Liver (tissue), 8 donors: ENCODE measurements at regions not wholly inside any gene's neighbourhood (a gene's known extent, or its start where the extent isn't known, plus 50 kb on each side); places are given as distances from the start of the nearest gene placed in this dataset.

Experiments used
- DNase-seq: peaks from one replicate; pipeline ENCODE4 v3.0.0-alpha.2; 2017; ENCODE audit warnings: low spot score
- H3K27ac ChIP-seq, 2 donors: one replicate each; pipeline ENCODE4 v1.7.0; 2013; ENCODE audit warnings: inconsistent platforms in 2 of 2, low read length in 2 of 2, control low read depth in 1 of 2, low read depth in 1 of 2, mild to moderate bottlenecking in 1 of 2
- H3K27me3 ChIP-seq, 4 donors: one replicate each; pipeline versions ENCODE4 v1.6.1 to v1.7.0; 2013; ENCODE audit warnings: low read length in 3 of 4, inconsistent platforms in 1 of 4, mild to moderate bottlenecking in 1 of 4, moderate library complexity in 1 of 4; ENCODE audit not compliant: control insufficient read depth in 4 of 4, insufficient read depth in 4 of 4
- H3K36me3 ChIP-seq, 4 donors: one replicate each; pipeline versions ENCODE4 v1.6.1 to v1.7.0; 2013; ENCODE audit warnings: low read length in 3 of 4, mild to moderate bottlenecking in 3 of 4, low read depth in 1 of 4, moderate library complexity in 1 of 4; ENCODE audit not compliant: control insufficient read depth in 4 of 4, insufficient read depth in 3 of 4
- H3K4me1 ChIP-seq, 4 donors: one replicate each; pipeline versions ENCODE4 v1.6.1 to v1.7.0; 2013; ENCODE audit warnings: low read length in 3 of 4, mild to moderate bottlenecking in 3 of 4, moderate library complexity in 1 of 4; ENCODE audit not compliant: control insufficient read depth in 4 of 4, insufficient read depth in 4 of 4
- H3K4me3 ChIP-seq, 3 donors: one replicate each; pipeline versions ENCODE4 v1.6.1 to v1.7.0; 2013; ENCODE audit warnings: low read length in 3 of 3, control low read depth in 1 of 3, low read depth in 1 of 3, mild to moderate bottlenecking in 1 of 3
- H3K9ac ChIP-seq, 2 donors: one replicate each; pipeline ENCODE4 v1.7.0; 2013; ENCODE audit warnings: low read length in 2 of 2, mild to moderate bottlenecking in 2 of 2, moderate library complexity in 2 of 2, control low read depth in 1 of 2, low read depth in 1 of 2
- H3K9me3 ChIP-seq, 4 donors: one replicate each; pipeline versions ENCODE4 v1.6.1 to v1.7.0; 2013; ENCODE audit warnings: low read length in 3 of 4; ENCODE audit not compliant: control insufficient read depth in 4 of 4
- FOXA1 ChIP-seq: IDR thresholded peaks from 2 replicates; pipeline ENCODE4 v1.6.1; 2016; ENCODE audit warnings: antibody characterized with exemption
- FOXA2 ChIP-seq: IDR thresholded peaks from 2 replicates; pipeline ENCODE4 v1.6.1; 2016; ENCODE audit warnings: antibody characterized with exemption
- GABPA ChIP-seq, 2 donors: IDR thresholded peaks in 1 of 2; conservative IDR thresholded peaks in 1 of 2; 2 replicates each; pipeline ENCODE4 v1.6.1; 2016; ENCODE audit warnings: antibody characterized with exemption in 2 of 2, mild to moderate bottlenecking in 1 of 2, moderate library complexity in 1 of 2
- HNF4A ChIP-seq, 2 donors: conservative IDR thresholded peaks; 2 replicates each; pipeline ENCODE4 v1.6.1; 2016; ENCODE audit warnings: antibody characterized with exemption in 2 of 2, mild to moderate bottlenecking in 2 of 2
- HNF4G ChIP-seq: IDR thresholded peaks from 2 replicates; pipeline ENCODE4 v1.6.1; 2016; ENCODE audit warnings: antibody characterized with exemption
- JUND ChIP-seq, 2 donors: IDR thresholded peaks; 2 replicates each; pipeline ENCODE4 v1.6.1; 2016; ENCODE audit warnings: antibody characterized with exemption in 2 of 2
- NR2F2 ChIP-seq: IDR thresholded peaks from 2 replicates; pipeline ENCODE4 v1.6.1; 2016; ENCODE audit warnings: antibody characterized with exemption
- RAD21 ChIP-seq, 2 donors: IDR thresholded peaks; 2 replicates each; pipeline ENCODE4 v1.6.1; 2016; ENCODE audit warnings: antibody characterized with exemption in 2 of 2, mild to moderate bottlenecking in 2 of 2
- RXRA ChIP-seq, 2 donors: IDR thresholded peaks; 2 replicates each; pipeline ENCODE4 v1.6.1; 2017 to 2018; ENCODE audit warnings: antibody characterized with exemption in 2 of 2, mild to moderate bottlenecking in 1 of 2
- SP1 ChIP-seq: IDR thresholded peaks from 2 replicates; pipeline ENCODE4 v1.6.1; 2018; ENCODE audit warnings: antibody characterized with exemption, mild to moderate bottlenecking
- TAF1 ChIP-seq: conservative IDR thresholded peaks from 2 replicates; pipeline ENCODE4 v1.6.1; 2016; ENCODE audit warnings: antibody characterized with exemption, mild to moderate bottlenecking
- YY1 ChIP-seq: IDR thresholded peaks from 2 replicates; pipeline ENCODE4 v1.6.1; 2016; ENCODE audit warnings: antibody characterized with exemption, mild to moderate bottlenecking
- WGBS: extraction: QIAGEN DNeasy Blood & Tissue Kit; methylation state at CpG from one replicate; pipeline ENCODE4 v1.1.7; 2013; 5-methylcytosine and 5-hydroxymethylcytosine counted together
- TF ChIP-seq, protein P1 (sequence below): fragments of 150-350 bp; IDR thresholded peaks from 2 replicates; pipeline ENCODE4 v1.5.1; 2017; ENCODE audit warnings: improper control_type of control experiment, low read depth, low read length; ENCODE audit not compliant: missing input control
- TF ChIP-seq, protein P2 (sequence below): IDR thresholded peaks from 2 replicates; pipeline ENCODE4 v1.6.1; 2016; ENCODE audit warnings: antibody characterized with exemption
- TF ChIP-seq, protein P3 (sequence below): IDR thresholded peaks from 2 replicates; pipeline ENCODE4 v1.6.1; 2016; ENCODE audit warnings: antibody characterized with exemption
- TF ChIP-seq, protein P4 (sequence below): IDR thresholded peaks from 2 replicates; pipeline ENCODE4 v1.6.1; 2016; ENCODE audit warnings: antibody characterized with exemption
- donor health status: healthy.
- donor health status: healthy.
- donor health status: healthy.
- donor health status: healthy.
- donor health status: healthy.

DNA sequence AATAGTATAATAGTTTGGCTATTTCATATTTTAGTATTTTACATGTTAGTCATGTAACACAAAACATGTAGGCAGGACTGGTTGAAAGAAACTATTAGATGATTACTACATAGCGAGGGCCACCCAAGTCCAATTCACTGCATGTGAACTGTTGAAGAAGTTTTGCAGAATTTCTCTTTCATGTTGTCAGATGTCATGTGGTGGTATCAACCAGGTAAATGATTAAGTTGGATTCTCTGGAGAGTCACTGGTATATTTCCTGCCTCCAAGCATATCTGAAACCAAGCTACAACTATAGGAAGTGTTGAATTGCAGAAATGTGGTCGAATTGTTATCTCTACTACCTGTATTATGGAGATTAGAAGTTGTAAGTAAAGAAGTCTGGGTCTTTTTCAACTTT is 137.8 kb upstream of the DPYD start:
- H3K27me3 ChIP-seq: no peaks in the 10 kb centered on the region
- no peak overlapping the region for H3K4me3 ChIP-seq
- WGBS: 54% methylated on average over 2 of the region's 2 CpGs
- no peaks in the 10 kb centered on the region for H3K36me3 ChIP-seq
- no peaks in the 10 kb centered on the region for H3K9me3 ChIP-seq
- peaks cover 2 to 4% (median 3%) of the 10 kb centered on the region in 4 donors for H3K4me1 ChIP-seq
- DNase-seq: no peak
- no peak for TF ChIP-seq YY1
- no peak overlapping the region for H3K27ac ChIP-seq
- H3K9ac ChIP-seq: no peak overlapping the region

DNA sequence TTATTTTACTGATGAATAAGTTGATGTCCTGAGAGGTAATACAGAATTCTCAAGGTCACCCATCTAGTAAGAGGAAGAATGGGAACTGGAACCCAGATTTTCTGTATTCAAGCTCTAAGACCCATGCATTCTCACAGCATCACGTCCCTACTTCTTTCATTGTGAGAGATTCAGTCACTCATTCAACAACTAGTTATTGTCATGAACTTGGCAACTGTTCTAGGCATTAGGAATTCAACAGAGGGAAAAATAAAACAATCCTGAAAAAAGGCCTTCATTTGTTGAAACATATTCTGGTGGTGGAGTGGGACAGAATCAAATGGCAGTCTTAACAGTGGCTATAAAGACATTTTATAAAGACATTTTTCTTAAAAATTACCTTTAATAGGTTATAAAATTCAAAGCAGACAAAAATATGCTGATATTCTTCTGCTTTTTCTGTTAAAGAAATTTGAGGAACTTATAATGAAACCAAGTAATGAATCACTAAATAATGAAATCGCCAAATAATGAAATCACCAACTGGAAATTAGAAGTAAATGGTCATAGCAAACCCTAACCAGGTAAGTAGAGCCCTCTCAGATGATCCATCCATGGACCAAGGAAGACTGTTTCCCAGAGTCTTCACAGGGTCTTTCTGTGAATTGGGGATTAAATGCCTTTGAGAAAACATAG is 136.5 kb upstream of the DPYD start:
- TF ChIP-seq TAF1: no peak
- no peak for TF ChIP-seq YY1
- TF ChIP-seq NR2F2: no peak
- no peak for TF ChIP-seq JUND (IDR thresholded peaks at IDR 0.05)
- TF ChIP-seq, protein P1, sequence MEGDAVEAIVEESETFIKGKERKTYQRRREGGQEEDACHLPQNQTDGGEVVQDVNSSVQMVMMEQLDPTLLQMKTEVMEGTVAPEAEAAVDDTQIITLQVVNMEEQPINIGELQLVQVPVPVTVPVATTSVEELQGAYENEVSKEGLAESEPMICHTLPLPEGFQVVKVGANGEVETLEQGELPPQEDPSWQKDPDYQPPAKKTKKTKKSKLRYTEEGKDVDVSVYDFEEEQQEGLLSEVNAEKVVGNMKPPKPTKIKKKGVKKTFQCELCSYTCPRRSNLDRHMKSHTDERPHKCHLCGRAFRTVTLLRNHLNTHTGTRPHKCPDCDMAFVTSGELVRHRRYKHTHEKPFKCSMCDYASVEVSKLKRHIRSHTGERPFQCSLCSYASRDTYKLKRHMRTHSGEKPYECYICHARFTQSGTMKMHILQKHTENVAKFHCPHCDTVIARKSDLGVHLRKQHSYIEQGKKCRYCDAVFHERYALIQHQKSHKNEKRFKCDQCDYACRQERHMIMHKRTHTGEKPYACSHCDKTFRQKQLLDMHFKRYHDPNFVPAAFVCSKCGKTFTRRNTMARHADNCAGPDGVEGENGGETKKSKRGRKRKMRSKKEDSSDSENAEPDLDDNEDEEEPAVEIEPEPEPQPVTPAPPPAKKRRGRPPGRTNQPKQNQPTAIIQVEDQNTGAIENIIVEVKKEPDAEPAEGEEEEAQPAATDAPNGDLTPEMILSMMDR: no peak
- TF ChIP-seq RAD21 (IDR thresholded peaks at IDR 0.05): no peak
- no peak for TF ChIP-seq SP1
- no peak for TF ChIP-seq FOXA1
- no peak for TF ChIP-seq HNF4A (conservative IDR thresholded peaks at IDR 0.05)
- no peak for TF ChIP-seq GABPA (IDR thresholded peaks at IDR 0.05 in 1 of 2, conservative IDR thresholded peaks at IDR 0.05 in 1 of 2)
- TF ChIP-seq RXRA (IDR thresholded peaks at IDR 0.05): no peak
- Histone ChIP-seq H3K36me3 (no peaks in the 10 kb centered on the region), H3K27me3 (peaks cover 0 to 10% (median 0%) of the 10 kb centered on the region in 4 donors), H3K4me1 (peaks cover 2 to 10% (median 7%) of the 10 kb centered on the region in 4 donors), H3K9ac (no peak overlapping the region), H3K4me3 (no peak overlapping the region), H3K27ac (no peak overlapping the region), H3K9me3 (no peaks in the 10 kb centered on the region)
- WGBS: 86% methylated on average over 2 of the region's 2 CpGs
- no peak for DNase-seq

DNA sequence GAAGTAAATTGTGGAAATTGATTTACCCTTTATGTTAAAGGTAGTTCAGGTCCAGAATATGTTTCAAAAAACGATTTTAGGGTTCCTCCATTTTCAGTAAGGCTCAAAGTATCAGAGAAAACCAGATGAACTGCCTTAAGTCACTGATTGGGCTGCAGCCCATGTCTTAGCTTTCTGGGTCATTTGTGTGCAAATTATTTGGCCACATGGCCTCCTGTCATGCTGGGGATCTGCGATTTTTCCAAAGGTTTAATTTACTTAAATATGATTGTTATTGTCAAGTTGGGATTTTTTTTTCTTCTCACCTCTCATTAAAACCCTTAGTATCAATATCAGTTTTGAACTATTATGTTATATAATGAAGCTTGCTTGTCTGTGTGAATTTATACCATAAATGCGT is 135.9 kb upstream of the DPYD start:
- no peaks in the 10 kb centered on the region for H3K9me3 ChIP-seq
- H3K36me3 ChIP-seq: no peaks in the 10 kb centered on the region
- peaks cover 0 to 11% (median 0%) of the 10 kb centered on the region in 4 donors for H3K27me3 ChIP-seq
- H3K4me3 ChIP-seq: no peak overlapping the region
- no peak overlapping the region for H3K9ac ChIP-seq
- WGBS: 68% methylated on average over 3 of the region's 3 CpGs
- no peak for DNase-seq
- no peak for TF ChIP-seq GABPA (IDR thresholded peaks at IDR 0.05 in 1 of 2, conservative IDR thresholded peaks at IDR 0.05 in 1 of 2)
- no peak for TF ChIP-seq NR2F2
- TF ChIP-seq, protein P2, sequence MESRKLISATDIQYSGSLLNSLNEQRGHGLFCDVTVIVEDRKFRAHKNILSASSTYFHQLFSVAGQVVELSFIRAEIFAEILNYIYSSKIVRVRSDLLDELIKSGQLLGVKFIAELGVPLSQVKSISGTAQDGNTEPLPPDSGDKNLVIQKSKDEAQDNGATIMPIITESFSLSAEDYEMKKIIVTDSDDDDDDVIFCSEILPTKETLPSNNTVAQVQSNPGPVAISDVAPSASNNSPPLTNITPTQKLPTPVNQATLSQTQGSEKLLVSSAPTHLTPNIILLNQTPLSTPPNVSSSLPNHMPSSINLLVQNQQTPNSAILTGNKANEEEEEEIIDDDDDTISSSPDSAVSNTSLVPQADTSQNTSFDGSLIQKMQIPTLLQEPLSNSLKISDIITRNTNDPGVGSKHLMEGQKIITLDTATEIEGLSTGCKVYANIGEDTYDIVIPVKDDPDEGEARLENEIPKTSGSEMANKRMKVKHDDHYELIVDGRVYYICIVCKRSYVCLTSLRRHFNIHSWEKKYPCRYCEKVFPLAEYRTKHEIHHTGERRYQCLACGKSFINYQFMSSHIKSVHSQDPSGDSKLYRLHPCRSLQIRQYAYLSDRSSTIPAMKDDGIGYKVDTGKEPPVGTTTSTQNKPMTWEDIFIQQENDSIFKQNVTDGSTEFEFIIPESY: no peak
- TF ChIP-seq HNF4G: no peak
- TF ChIP-seq RXRA (IDR thresholded peaks at IDR 0.05): no peak
- no peak for TF ChIP-seq YY1
- TF ChIP-seq, protein P3, sequence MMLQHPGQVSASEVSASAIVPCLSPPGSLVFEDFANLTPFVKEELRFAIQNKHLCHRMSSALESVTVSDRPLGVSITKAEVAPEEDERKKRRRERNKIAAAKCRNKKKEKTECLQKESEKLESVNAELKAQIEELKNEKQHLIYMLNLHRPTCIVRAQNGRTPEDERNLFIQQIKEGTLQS: no peak
- TF ChIP-seq, protein P1: no peak
- TF ChIP-seq SP1: no peak
- TF ChIP-seq JUND (IDR thresholded peaks at IDR 0.05): no peak
- no peak for TF ChIP-seq TAF1
- no peak for TF ChIP-seq FOXA2
- TF ChIP-seq HNF4A (conservative IDR thresholded peaks at IDR 0.05): no peak
- TF ChIP-seq, protein P4, sequence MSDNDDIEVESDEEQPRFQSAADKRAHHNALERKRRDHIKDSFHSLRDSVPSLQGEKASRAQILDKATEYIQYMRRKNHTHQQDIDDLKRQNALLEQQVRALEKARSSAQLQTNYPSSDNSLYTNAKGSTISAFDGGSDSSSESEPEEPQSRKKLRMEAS: no peak
- TF ChIP-seq FOXA1: no peak
- H3K27ac ChIP-seq: no peak overlapping the region
- peaks cover 2 to 10% (median 7%) of the 10 kb centered on the region in 4 donors for H3K4me1 ChIP-seq
